Activated B cell treated with CpG ODN at 0.5 μM for 24 hours (primary cell): ENCODE measurements at regions not wholly inside any gene's neighbourhood (a gene's known extent, or its start where the extent isn't known, plus 50 kb on each side); places are given as distances from the start of the nearest gene placed in this dataset.

Experiments used
- ATAC-seq: fragments of 200-7000 bp; cut with Tn5 transposase; one replicate; pipeline ENCODE4 v1.10.0; 2021; ENCODE audit warnings: low read depth, mild to moderate bottlenecking, moderate library complexity
- CTCF ChIA-PET: fragments of 350-600 bp; sonication (Branson Sonifier 250); formaldehyde crosslinking; loops from one replicate; lab custom pipeline; 2021; ENCODE audit warnings: antibody characterized with exemption; lab: Charles Lee
- POLR2A ChIA-PET: fragments of 350-600 bp; sonication (Branson Sonifier 250); formaldehyde crosslinking; loops from one replicate; lab custom pipeline; 2021; ENCODE audit warnings: antibody characterized with exemption; lab: Charles Lee
- DNase-seq: peaks from one replicate; pipeline ENCODE4 v3.0.0; 2022
- H3K27ac Mint-ChIP-seq: one replicate; pipeline ENCODE4 v1.8.0; 2020; ENCODE audit warnings: mixed read lengths
- H3K27me3 Mint-ChIP-seq: one replicate; pipeline ENCODE4 v1.8.0; 2021; ENCODE audit warnings: mixed read lengths
- H3K36me3 Mint-ChIP-seq: one replicate; pipeline ENCODE4 v1.8.0; 2021; ENCODE audit warnings: low read depth, mixed read lengths
- H3K4me1 Mint-ChIP-seq: one replicate; pipeline ENCODE4 v1.8.0; 2021; ENCODE audit warnings: mixed read lengths
- H3K4me3 Mint-ChIP-seq: one replicate; pipeline ENCODE4 v1.8.0; 2020; ENCODE audit warnings: mild to moderate bottlenecking, mixed read lengths
- H3K9me3 Mint-ChIP-seq: one replicate; pipeline ENCODE4 v1.8.0; 2020; ENCODE audit warnings: mixed read lengths
- CTCF ChIP-seq: fragments of 200-600 bp; IDR thresholded peaks from one replicate; pipeline ENCODE4 v1.8.0; 2022; ENCODE audit warnings: antibody characterized with exemption, mild to moderate bottlenecking
- intact Hi-C: fragments of 100-400 bp; cut with micrococcal nuclease; formaldehyde crosslinking; loops from one replicate; pipeline ENCODE4 v1.15.1; 2024

- intact Hi-C loops, result loop anchor here (2.0 kb wide), 2 partner anchors 141 to 673 kb away; no protein-coding TSS in a partner anchor
- CTCF ChIA-PET, result no interaction called here
- TF ChIP-seq CTCF, result no peak
These were observed 127.3 kb upstream of the PLD5 start for GRCh38 chr1:242651817-242652216.

DNA sequence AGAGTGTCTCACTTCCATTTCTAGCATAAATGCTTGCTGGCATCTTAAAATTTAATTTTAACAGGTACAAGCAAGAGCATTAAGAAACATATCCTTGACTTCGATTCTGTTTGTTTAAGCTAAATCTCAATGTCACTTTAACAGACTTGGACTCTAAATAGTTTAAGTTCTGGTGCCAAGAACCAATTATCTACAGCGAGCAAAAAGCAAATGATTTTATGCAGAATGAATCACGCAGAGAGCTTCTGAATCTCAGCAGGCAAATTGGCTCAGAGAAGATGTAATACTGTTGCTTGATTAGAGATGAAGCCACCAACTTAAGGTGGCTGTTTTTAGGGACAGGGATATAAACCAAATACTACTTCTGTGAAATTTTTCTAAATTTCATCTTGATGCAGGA, 117.0 kb upstream of the PLD5 start:
- no peak for TF ChIP-seq CTCF
- ATAC-seq, result no peak
- H3K27me3 Mint-ChIP-seq, result peaks cover 6% of the 10 kb centered on the region
- intact Hi-C loops, result no loop called here
- H3K36me3 Mint-ChIP-seq, result no peaks in the 10 kb centered on the region
- ChIA-PET CTCF (no interaction called here), POLR2A (no interaction called here)
- DNase-seq, result no peak
- H3K9me3 Mint-ChIP-seq, result peaks cover 2% of the 10 kb centered on the region
- H3K4me1 Mint-ChIP-seq, result no peaks in the 10 kb centered on the region
- H3K4me3 Mint-ChIP-seq, result no peak overlapping the region
- H3K27ac Mint-ChIP-seq, result no peak overlapping the region

More at GRCh38 chr1:242651817-242652216, 127.3 kb upstream of the PLD5 start:
- ATAC-seq, result no peak
- no peaks in the 10 kb centered on the region for H3K36me3 Mint-ChIP-seq
- peaks cover 12% of the 10 kb centered on the region for H3K9me3 Mint-ChIP-seq
- H3K27ac Mint-ChIP-seq, result no peak overlapping the region
- H3K4me1 Mint-ChIP-seq, result no peaks in the 10 kb centered on the region
- no peak for DNase-seq
- H3K4me3 Mint-ChIP-seq, result no peak overlapping the region
- POLR2A ChIA-PET, result no interaction called here
- peaks cover 4% of the 10 kb centered on the region for H3K27me3 Mint-ChIP-seq

- Mint-ChIP-seq H3K9me3 (peaks cover 2% of the 10 kb centered on the region), H3K4me1 (no peaks in the 10 kb centered on the region), H3K4me3 (no peak overlapping the region), H3K27me3 (peaks cover 6% of the 10 kb centered on the region), H3K36me3 (no peaks in the 10 kb centered on the region), H3K27ac (no peak overlapping the region)
- intact Hi-C loops, result no loop called here
- no peak for TF ChIP-seq CTCF
- ChIA-PET CTCF (no interaction called here), POLR2A (no interaction called here)
- DNase-seq, result no peak
- no peak for ATAC-seq
These were observed 114.6 kb upstream of the PLD5 start for GRCh38 chr1:242639104-242639503.

DNA sequence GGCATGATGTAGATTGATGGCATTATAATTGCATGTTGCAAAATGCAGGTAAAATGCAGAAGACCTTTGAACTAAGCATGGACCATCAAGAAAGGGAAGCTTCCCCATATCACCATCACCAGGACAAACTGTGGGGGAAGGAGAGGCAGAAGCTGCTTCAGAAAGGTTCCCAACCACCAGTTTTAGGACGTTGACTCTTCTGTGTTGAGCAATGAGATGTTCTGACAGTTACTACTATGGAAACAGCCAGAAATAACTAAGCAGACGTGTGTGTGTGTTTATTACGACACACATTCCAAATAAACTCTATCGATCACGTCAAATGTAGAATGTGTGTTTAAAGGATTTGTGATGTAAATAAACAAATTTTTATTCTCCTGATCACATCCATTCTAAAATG, 110.2 kb upstream of the PLD5 start:
- TF ChIP-seq CTCF, result no peak
- Mint-ChIP-seq H3K4me1 (no peaks in the 10 kb centered on the region), H3K36me3 (no peaks in the 10 kb centered on the region), H3K4me3 (no peak overlapping the region), H3K27ac (no peak overlapping the region), H3K9me3 (peaks cover 2% of the 10 kb centered on the region), H3K27me3 (no peaks in the 10 kb centered on the region)
- DNase-seq (no peak), ATAC-seq (no peak)
- intact Hi-C loops, result no loop called here
- ChIA-PET POLR2A (no interaction called here), CTCF (no interaction called here)

GRCh38 chr1:242629396-242629795, 104.9 kb upstream of the PLD5 start:
- Mint-ChIP-seq H3K27ac (no peak overlapping the region), H3K4me1 (no peaks in the 10 kb centered on the region), H3K4me3 (no peak overlapping the region), H3K36me3 (no peaks in the 10 kb centered on the region), H3K27me3 (no peaks in the 10 kb centered on the region), H3K9me3 (no peaks in the 10 kb centered on the region)
- TF ChIP-seq CTCF, result no peak
- no peak for DNase-seq
- POLR2A ChIA-PET, result no interaction called here
- no peak for ATAC-seq
- CTCF ChIA-PET, result no interaction called here
- intact Hi-C loops, result no loop called here
